ENCODE measurements at regions not wholly inside any gene's neighbourhood (a gene's known extent, or its start where the extent isn't known, plus 50 kb on each side); places are given as distances from the start of the nearest gene placed in this dataset.

DNA sequence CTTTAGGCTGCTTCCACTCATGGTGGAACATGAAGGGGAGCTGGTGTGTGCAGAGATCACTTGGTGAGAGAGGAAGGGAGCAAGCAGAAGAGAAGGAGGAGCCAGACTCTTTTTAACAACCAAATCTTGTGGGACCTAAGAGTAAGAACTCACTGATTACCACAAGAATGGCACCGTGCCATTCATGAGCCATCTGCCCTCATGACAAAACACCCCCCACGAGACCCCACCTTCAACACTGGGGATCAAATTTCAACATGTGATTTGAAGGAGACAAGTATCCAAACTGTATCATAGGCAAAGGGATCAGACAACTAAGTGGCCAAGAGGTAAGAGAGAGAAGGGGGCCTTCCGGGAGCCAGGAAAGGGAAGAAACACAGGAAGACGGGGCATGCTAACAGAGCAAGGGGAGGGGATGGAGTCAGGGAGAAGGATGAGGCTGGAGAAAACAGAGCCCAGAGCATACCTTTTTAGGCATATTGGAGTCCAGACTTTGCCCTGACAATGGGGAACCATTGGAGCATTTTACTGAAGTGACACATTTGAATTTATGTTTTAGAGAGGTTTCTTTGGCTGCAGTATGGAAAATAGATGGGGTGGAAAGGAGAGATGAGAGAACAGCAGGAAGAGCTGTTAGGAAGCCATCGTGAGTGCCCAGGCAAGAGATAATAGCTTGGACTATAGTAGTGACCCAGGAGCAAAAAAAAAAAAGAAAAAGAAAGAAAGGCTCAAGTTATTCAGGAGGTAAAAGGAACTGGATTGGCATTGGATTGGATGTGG, 204.4 kb upstream of the NUDT4 start:
- in situ Hi-C loops (cut with HindIII; ENCODE audit: low pct_unique_long_range_greater_than_20kb, low sequenced_read_pairs) = no loop called here
- DNase-seq (ENCODE audit: low read depth, low spot score) = peak; percentile 73

DNA sequence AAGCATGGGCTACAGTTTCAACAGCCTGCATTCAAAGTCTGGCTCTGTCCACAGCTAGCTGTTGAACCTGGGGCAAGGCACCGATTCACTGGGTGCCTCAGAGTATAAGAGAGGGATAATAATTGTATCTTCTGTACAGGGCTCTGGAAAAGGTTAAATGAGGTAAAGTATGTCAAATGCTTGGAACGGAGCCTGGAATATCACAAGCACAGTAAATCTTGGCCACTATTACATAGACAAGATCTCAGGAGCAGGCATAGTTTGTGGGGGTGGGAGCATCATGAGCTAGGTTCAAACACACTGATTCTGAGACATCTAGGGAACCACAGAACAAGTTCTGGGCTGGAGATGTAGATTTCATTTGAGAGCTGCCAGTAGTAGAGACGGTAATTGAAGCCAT, 203.7 kb upstream of the NUDT4 start:
- in situ Hi-C loops (cut with HindIII; ENCODE audit: low pct_unique_long_range_greater_than_20kb, low sequenced_read_pairs) = no loop called here
- peak; percentile 92 for DNase-seq (ENCODE audit: low read depth, low spot score)

GRCh38 chr12:93174473-93174872, 203.3 kb upstream of the NUDT4 start:
- DNase-seq (ENCODE audit: low read depth, low spot score) = no peak
- in situ Hi-C loops (cut with HindIII; ENCODE audit: low pct_unique_long_range_greater_than_20kb, low sequenced_read_pairs) = no loop called here

DNA sequence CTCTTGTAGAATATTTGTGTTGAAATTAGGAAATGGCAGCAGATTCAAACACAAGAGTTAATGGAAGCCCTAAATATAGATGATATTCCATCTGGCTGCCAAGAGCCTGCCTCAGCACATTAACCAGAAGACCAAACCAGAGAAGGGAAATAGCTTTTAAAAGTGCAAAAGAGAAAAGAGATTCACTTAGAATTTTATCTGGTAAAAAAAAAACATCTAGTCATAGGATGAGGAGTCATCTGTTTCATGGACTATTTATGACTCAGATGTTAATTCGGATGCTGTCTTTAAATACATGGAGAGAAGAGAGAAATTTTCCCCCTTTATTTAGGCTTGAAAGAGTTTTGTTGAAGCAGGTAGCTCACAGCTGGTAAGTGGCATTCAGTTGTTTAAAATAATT, 201.6 kb upstream of the NUDT4 start:
- in situ Hi-C loops (cut with HindIII; ENCODE audit: low pct_unique_long_range_greater_than_20kb, low sequenced_read_pairs) = no loop called here
- DNase-seq (ENCODE audit: low read depth, low spot score) = no peak

DNA sequence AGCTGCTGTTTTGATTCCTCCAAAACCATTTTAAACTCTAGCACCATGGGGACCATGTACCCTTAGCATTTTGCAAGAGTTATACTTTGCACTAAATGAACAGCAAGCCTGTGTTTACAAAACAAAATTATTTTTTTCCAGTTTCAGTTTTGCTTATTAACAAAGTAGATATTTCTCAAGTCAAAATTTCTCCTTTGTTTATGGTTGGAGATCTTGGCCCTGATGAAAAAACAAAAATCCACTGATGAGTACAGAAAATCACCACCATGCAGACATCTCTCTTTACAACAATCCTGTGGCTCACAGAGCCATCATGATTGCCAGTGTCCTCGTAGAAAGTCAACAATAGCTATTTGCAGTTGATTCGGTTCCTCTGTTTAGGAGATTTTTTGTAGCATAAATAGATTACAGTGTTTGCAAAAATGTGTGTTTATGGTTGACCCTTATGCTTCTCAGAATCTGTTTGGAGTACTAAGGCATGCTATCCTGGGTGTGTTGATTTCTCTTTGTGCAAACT, 201.1 kb upstream of the NUDT4 start:
- in situ Hi-C loops (cut with HindIII; ENCODE audit: low pct_unique_long_range_greater_than_20kb, low sequenced_read_pairs) = no loop called here
- no peak for DNase-seq (ENCODE audit: low read depth, low spot score)

GRCh38 chr12:93177208-93178153, 200.2 kb upstream of the NUDT4 start:
- in situ Hi-C loops (cut with HindIII; ENCODE audit: low pct_unique_long_range_greater_than_20kb, low sequenced_read_pairs) = no loop called here
- DNase-seq (ENCODE audit: low read depth, low spot score) = no peak

DNA sequence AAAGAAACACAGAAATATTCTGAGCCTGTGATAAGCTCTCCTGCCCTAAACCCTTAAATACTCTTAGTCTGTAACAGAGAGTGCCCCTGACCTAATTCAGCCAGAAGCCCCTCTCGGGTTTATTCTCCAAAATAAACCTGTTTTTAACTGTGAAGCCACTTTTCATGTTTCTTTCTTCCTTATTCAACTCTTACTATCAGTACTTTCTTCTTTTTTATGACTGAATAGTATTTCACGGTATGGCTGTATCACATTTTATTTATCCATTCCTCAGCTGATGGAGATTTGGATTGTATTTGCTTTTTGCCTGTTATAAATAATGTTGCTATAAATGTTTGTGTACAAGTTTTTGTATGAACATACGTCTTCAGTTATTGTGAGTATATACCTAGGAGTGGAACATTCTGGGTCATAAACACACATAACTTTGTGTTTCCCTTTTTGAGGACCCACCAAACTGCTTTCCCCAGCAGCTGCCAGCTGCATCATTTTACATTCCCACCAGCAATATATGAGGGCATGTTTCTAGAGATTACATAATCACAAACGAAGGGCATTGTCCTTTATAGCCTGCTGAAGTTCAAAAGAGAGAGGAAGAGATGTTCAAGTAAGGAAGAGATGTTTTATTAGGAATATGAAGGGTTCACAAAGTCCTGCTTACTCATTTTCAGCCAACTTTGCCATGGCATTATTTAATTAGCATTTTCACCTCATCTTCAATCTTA, 199.4 kb upstream of the NUDT4 start:
- in situ Hi-C loops (cut with HindIII; ENCODE audit: low pct_unique_long_range_greater_than_20kb, low sequenced_read_pairs) = no loop called here
- DNase-seq (ENCODE audit: low read depth, low spot score) = no peak

GRCh38 chr12:93179792-93180191, 197.9 kb upstream of the NUDT4 start:
- DNase-seq (ENCODE audit: low read depth, low spot score) = no peak
- in situ Hi-C loops (cut with HindIII; ENCODE audit: low pct_unique_long_range_greater_than_20kb, low sequenced_read_pairs) = no loop called here

DNA sequence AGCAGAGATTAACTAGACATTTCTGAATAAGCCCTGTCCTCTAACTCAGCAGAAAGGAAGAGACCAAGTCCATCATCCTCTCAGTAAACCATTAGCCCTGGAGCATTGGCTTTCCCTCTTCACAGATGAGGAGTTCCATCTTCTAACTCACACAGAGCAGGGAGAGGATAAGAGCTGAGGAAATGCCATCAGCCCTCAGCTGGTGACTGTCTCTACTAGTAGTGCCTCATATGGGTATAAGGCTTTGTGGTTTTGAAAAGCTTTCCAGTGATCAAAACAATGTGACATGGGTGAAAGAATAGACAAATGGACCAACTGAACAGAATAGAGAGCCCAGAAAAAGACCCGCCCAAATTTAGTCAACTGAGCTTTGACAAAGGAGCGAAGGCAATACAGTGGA, 197.2 kb upstream of the NUDT4 start:
- DNase-seq (ENCODE audit: low read depth, low spot score) = no peak
- in situ Hi-C loops (cut with HindIII; ENCODE audit: low pct_unique_long_range_greater_than_20kb, low sequenced_read_pairs) = no loop called here

DNA sequence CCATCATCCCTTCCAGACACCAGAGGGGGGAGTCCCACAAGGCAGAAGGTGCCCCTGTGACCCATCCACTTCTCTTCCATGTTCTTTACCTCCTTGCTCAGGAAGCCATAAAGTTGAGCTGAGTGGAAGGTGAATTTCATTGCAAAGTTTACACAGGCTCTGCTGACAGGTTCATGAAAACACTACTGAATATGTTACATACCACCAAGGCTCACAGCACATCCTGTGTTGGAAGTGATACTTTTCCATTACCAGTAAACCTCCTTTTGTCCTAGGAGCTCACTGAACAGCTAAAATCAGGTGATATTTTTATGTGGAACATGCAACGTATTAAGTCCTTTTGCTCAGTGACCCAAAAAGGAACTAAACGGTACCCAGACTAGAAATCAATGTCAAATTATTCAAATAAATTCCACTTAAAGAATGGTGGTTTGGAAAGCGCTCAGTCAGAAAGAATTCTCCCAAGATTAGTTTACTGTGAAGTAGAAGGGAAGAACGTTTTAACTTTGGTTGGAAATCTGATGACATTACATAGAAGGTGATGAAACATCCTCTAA, 196.2 kb upstream of the NUDT4 start:
- in situ Hi-C loops (cut with HindIII; ENCODE audit: low pct_unique_long_range_greater_than_20kb, low sequenced_read_pairs) = no loop called here
- DNase-seq (ENCODE audit: low read depth, low spot score) = no peak

DNA sequence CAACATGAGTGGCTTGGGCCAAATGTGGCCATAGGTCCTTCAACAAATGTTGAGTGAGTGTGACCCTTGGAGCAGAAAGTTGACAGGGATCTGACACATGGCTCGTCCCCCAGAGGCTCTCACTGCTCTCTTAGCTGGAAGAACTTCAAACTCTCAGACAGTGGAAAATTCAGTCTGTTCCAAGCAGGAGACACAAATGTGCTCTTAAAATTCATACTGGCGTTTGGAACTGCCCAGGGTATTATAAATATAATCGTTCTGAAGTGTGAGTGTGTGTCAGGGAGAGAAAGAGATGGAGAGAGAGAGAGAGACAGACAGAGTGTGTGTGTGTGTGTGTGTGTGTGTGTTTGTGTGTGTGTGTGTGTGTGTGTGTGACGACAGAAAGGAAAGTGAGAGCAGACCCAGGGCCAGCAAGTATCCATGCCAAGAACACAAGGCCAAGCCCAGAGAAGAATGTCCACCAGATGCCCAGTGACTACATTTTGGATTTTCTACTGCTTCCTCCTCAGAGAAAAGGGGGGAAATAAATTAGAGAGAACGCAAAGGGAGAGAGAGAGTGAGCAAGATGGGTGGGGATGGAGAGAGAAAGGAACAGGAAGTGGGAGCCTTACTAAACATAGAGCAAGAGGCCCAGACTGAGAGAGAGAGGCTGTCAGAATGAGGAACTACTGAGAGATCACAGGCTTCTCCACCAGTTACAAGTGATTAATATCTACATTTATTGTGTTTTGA, 193.6 kb upstream of the NUDT4 start:
- no peak for DNase-seq (ENCODE audit: low read depth, low spot score)
- in situ Hi-C loops (cut with HindIII; ENCODE audit: low pct_unique_long_range_greater_than_20kb, low sequenced_read_pairs) = no loop called here

GRCh38 chr12:93184672-93185368, 192.9 kb upstream of the NUDT4 start:
- DNase-seq (ENCODE audit: low read depth, low spot score) = no peak
- in situ Hi-C loops (cut with HindIII; ENCODE audit: low pct_unique_long_range_greater_than_20kb, low sequenced_read_pairs) = no loop called here

- in situ Hi-C loops (cut with HindIII; ENCODE audit: low pct_unique_long_range_greater_than_20kb, low sequenced_read_pairs) = no loop called here
- DNase-seq (ENCODE audit: low read depth, low spot score) = no peak
Observed at GRCh38 chr12:93185369-93185741, 192.4 kb upstream of the NUDT4 start.

DNA sequence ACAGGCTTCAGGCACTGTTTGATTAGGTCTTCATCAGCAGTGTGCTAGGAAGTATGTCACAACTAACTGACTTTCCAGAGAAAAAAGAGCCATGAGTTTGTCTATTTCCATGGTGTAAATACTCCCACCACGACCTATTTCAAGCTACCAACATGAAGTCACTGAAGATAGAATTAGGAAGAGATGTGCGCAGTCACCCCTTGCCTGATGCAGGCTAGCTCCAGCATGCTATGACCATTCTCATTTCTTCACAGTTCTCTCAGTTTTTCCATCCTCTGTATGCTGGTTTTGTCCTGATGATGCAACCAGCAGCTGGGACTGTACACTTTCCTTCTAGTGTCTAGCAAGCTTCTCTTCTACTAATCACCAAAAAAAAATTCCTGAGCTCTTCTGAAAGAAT, 191.6 kb upstream of the NUDT4 start:
- DNase-seq (ENCODE audit: low read depth, low spot score) = no peak
- in situ Hi-C loops (cut with HindIII; ENCODE audit: low pct_unique_long_range_greater_than_20kb, low sequenced_read_pairs) = no loop called here

- in situ Hi-C loops (cut with HindIII; ENCODE audit: low pct_unique_long_range_greater_than_20kb, low sequenced_read_pairs) = no loop called here
- DNase-seq (ENCODE audit: low read depth, low spot score) = no peak
Observed at GRCh38 chr12:93186621-93187020, 191.1 kb upstream of the NUDT4 start.

GRCh38 chr12:93191423-93191822, 186.3 kb upstream of the NUDT4 start:
- in situ Hi-C loops (cut with HindIII; ENCODE audit: low pct_unique_long_range_greater_than_20kb, low sequenced_read_pairs) = no loop called here
- no peak for DNase-seq (ENCODE audit: low read depth, low spot score)

DNA sequence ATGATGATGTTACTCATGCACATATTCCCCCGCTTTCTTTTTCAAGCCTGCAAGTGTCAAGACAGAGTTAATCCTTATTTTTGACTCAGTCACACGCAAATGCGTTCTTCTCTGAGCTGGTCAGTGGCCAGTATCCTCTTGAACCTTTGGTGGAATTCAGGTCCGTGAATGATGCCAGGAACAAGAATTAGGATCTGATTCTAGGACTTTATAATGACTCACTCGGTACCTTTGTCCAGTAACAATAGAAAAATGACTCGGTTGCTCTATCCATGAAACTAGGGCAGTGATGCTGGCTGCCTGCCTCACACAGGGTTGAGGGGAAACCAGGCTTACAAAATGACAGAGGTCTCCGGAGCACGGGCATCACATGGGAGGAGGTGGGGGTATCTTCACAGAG, 185.8 kb upstream of the NUDT4 start:
- in situ Hi-C loops (cut with HindIII; ENCODE audit: low pct_unique_long_range_greater_than_20kb, low sequenced_read_pairs) = no loop called here
- no peak for DNase-seq (ENCODE audit: low read depth, low spot score)

All from SK-MEL-5 (cell line).